HFFc6 (cell line): ENCODE measurements at regions not wholly inside any gene's neighbourhood (a gene's known extent, or its start where the extent isn't known, plus 50 kb on each side); places are given as distances from the start of the nearest gene placed in this dataset.

Experiments used
- DNase-seq: peaks from one replicate; pipeline ENCODE4 v3.0.0-alpha.2; 2018
- H3K27ac Mint-ChIP-seq: 2 replicates; pipeline ENCODE4 v1.8.0; 2020; ENCODE audit warnings: mild to moderate bottlenecking, mixed read lengths
- H3K27me3 Mint-ChIP-seq: 2 replicates; pipeline ENCODE4 v1.8.0; 2021; ENCODE audit warnings: mild to moderate bottlenecking, moderate library complexity, mixed read lengths; ENCODE audit not compliant: insufficient read depth
- H3K36me3 Mint-ChIP-seq: 2 replicates; pipeline ENCODE4 v1.8.0; 2021; ENCODE audit warnings: low read depth, mixed read lengths
- H3K4me1 Mint-ChIP-seq: 2 replicates; pipeline ENCODE4 v1.8.0; 2020; ENCODE audit warnings: low read depth, mixed read lengths
- H3K4me3 Mint-ChIP-seq: 2 replicates; pipeline ENCODE4 v1.8.0; 2020; ENCODE audit warnings: mild to moderate bottlenecking, moderate library complexity, mixed read lengths
- H3K9me3 Mint-ChIP-seq: 2 replicates; pipeline ENCODE4 v1.8.0; 2020; ENCODE audit warnings: mild to moderate bottlenecking, mixed read lengths
- TF ChIP-seq, protein P1 (sequence below): fragments of 200-600 bp; sonication (generic); IDR thresholded peaks from 2 replicates; pipeline ENCODE4 v1.5.0; 2021; ENCODE audit warnings: antibody characterized with exemption, mild to moderate bottlenecking

DNA sequence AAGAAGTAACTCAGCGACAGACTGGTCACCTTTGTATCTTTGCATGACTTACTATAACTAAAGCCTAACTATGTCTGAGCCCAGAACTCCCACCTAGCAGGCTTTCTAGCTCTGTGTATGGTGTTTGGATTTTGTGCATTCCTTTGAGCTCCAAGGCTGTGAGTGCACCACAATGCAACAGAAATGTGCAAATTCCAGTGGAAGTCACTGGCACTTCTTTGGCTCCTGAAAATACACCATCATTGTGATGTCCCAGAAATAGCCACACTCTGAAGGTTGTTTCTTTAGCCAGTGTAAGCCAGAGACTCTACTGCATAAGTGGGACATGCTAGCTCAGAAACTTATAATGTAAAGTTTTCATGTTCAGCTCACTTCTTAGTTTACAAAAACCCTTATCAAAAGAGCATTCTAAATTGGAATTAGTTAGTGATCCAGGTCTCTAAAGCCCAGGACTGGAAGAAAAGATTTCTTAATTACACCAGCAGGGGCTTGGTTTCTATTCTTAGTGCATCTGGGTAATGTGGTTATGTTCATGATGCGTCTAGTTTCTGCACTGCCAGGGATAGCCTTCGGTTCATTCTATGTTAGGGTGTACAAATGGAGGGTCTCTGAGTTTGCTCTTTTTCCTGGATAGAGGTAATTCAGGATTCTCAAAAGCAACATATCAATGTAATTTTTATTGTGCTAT is 1239.5 kb upstream of the ZEB2 start:
- Mint-ChIP-seq H3K27ac (no peak overlapping the region), H3K27me3 (no peaks in the 10 kb centered on the region), H3K36me3 (no peaks in the 10 kb centered on the region), H3K4me3 (no peak overlapping the region), H3K4me1 (peaks cover 19% of the 10 kb centered on the region), H3K9me3 (no peaks in the 10 kb centered on the region)
- no peak for DNase-seq
- TF ChIP-seq, protein P1, sequence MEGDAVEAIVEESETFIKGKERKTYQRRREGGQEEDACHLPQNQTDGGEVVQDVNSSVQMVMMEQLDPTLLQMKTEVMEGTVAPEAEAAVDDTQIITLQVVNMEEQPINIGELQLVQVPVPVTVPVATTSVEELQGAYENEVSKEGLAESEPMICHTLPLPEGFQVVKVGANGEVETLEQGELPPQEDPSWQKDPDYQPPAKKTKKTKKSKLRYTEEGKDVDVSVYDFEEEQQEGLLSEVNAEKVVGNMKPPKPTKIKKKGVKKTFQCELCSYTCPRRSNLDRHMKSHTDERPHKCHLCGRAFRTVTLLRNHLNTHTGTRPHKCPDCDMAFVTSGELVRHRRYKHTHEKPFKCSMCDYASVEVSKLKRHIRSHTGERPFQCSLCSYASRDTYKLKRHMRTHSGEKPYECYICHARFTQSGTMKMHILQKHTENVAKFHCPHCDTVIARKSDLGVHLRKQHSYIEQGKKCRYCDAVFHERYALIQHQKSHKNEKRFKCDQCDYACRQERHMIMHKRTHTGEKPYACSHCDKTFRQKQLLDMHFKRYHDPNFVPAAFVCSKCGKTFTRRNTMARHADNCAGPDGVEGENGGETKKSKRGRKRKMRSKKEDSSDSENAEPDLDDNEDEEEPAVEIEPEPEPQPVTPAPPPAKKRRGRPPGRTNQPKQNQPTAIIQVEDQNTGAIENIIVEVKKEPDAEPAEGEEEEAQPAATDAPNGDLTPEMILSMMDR, result no peak

DNA sequence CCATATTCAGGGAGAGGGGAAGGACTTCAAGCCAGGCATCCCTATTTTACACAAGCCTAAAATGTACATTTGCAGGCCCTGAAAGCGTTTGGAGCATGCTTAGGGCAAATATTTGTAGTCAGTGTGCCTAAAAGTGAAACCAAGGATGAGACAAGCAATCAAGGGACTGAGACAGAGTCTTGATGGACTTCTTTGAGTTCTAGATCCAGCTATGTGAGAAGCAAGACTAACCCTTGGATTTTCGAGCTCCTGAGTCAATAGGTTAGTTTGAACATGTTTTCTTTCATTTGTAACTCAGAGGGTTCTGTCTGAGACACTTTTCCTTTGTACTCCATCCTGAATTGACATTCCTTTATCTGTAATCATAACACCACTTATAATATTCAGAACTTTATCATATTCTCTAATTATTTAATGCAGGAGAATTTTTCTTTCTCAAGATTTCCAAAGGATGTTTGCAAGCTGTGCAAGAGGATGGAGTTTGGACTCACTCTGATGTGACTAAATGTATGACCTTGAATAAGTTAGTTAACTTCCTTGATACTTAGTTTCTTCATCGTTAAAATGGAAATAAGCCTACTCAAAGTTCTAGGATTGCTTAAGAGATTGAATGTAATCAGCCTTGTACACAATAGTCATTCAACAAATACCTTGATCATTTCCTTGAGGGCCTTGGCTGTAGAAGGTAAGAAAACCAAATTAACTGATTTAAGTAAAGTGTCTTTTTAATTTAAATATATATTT is 1237.8 kb upstream of the ZEB2 start:
- TF ChIP-seq, protein P1, result no peak
- no peak overlapping the region for H3K4me3 Mint-ChIP-seq
- H3K4me1 Mint-ChIP-seq, result peaks cover 21% of the 10 kb centered on the region
- no peaks in the 10 kb centered on the region for H3K36me3 Mint-ChIP-seq
- H3K9me3 Mint-ChIP-seq, result no peaks in the 10 kb centered on the region
- no peaks in the 10 kb centered on the region for H3K27me3 Mint-ChIP-seq
- no peak overlapping the region for H3K27ac Mint-ChIP-seq
- no peak for DNase-seq

DNA sequence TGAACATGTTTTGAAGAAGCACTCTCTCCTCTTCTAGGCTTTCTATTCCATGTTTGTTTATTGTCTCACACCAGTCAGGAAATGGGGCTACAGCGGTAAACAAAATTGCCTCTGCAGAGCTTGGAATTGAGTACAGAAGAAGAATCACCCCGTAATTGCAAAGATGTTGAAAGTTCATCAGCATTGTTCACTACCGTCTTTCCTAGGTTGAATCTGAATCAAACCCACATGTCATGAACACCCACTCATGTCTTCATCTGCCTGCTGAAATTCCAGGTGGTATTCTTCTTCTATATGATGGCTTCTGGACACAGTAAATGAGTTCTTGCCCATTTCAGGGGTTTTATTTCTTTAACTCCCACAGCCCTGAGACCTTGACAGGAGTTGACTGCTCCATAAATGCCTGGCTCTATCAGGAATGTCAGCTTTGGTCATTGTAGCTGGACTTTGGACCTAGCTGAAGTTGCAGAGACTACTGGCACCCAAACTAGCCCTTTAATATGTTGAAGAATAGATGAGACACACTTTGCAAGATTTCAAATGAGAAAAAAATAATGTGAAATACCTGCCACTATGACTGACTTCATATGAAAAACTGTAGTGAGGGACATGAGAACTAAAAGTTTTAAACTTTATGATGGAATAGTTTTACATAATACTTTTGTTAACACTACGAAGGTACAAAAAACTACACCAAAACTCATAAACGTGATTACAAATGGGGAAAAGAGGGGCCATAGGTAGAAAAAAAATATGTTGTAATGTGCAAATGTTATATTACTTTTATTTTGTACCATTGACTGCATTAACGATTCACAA is 1235.3 kb upstream of the ZEB2 start:
- TF ChIP-seq, protein P1, result no peak
- Mint-ChIP-seq H3K9me3 (no peaks in the 10 kb centered on the region), H3K27me3 (no peaks in the 10 kb centered on the region), H3K4me3 (no peak overlapping the region), H3K27ac (no peak overlapping the region), H3K36me3 (no peaks in the 10 kb centered on the region), H3K4me1 (peaks cover 32% of the 10 kb centered on the region)
- no peak for DNase-seq

DNA sequence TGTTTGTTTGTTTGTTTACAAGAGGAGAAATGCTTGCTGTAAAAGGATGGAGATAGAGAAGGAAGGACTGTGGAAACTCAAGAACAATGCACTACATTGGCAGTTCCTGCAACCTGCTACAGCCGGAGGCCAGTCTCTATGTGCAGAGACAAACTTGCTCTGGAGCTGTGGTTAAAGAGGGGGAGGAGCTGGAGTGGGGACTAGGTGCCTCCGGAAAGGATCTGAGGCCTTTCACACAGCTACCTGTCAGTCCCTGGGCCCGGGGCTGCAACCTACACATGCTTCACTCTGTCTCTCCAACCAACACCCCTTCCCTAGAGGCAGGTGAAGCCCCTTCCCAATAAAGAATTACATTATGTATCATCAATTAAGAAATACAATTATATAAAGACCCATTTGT is 1234.0 kb upstream of the ZEB2 start:
- TF ChIP-seq, protein P1, result no peak
- H3K27me3 Mint-ChIP-seq, result no peaks in the 10 kb centered on the region
- H3K4me1 Mint-ChIP-seq, result peaks cover 25% of the 10 kb centered on the region
- DNase-seq, result no peak
- H3K27ac Mint-ChIP-seq, result no peak overlapping the region
- H3K9me3 Mint-ChIP-seq, result no peaks in the 10 kb centered on the region
- no peaks in the 10 kb centered on the region for H3K36me3 Mint-ChIP-seq
- H3K4me3 Mint-ChIP-seq, result no peak overlapping the region

DNA sequence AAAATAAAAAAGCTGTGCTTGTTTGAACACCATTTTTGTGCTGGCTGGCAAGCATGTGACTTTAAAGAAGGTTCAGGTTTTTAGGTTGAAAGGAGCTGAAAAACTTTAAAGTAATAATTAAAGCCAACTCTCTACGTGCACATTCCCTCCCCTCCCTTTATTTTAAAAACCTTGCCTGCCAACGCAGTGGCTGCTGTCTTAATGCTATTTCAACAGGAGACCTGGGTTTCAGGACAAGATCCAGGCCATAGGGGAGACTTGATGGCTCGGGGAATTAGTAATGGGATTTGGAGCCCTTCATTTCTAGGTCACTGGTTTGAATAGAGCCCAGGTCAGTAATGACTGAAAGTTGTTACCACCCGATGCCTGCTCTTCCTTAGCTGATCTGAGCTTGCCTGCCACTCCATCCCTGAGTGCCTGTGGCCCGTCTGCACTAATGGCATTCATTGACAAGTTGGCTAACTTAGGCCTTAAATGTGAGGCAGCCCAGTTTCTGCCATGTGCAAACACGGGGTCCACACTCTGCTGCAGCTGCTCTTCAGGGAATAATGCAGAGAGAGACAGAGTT is 1233.2 kb upstream of the ZEB2 start:
- no peak for DNase-seq
- Mint-ChIP-seq H3K36me3 (no peaks in the 10 kb centered on the region), H3K9me3 (no peaks in the 10 kb centered on the region), H3K4me1 (peaks cover 25% of the 10 kb centered on the region), H3K4me3 (no peak overlapping the region), H3K27ac (no peak overlapping the region), H3K27me3 (no peaks in the 10 kb centered on the region)
- TF ChIP-seq, protein P1, result no peak
